HEK293T (cell line): ENCODE measurements at regions not wholly inside any gene's neighbourhood (a gene's known extent, or its start where the extent isn't known, plus 50 kb on each side); places are given as distances from the start of the nearest gene placed in this dataset.
"Not testable (repeated sequence)": the region's sequence is repeated elsewhere in the genome, so short reads cannot be mapped to it uniquely, and the experiment has no call there.

Experiments
- ARNT ChIP-seq: fragments of 450-650 bp; IDR thresholded peaks from 2 replicates; pipeline ENCODE4 v1.6.1; 2017; ENCODE audit warnings: mild to moderate bottlenecking
- BHLHE40 ChIP-seq: fragments of 450-650 bp; IDR thresholded peaks from 2 replicates; pipeline ENCODE4 v1.6.1; 2016; ENCODE audit warnings: mild to moderate bottlenecking, moderate library complexity, borderline replicate concordance
- FOXA1 ChIP-seq: fragments of 450-650 bp; IDR thresholded peaks from 2 replicates; pipeline ENCODE4 v1.6.1; 2016; ENCODE audit warnings: mild to moderate bottlenecking
- FOXK2 ChIP-seq: fragments of 450-650 bp; IDR thresholded peaks from 2 replicates; pipeline ENCODE4 v1.6.1; 2016; ENCODE audit warnings: mild to moderate bottlenecking
- FOXM1 ChIP-seq: fragments of 450-650 bp; IDR thresholded peaks from 2 replicates; pipeline ENCODE4 v1.6.1; 2017; ENCODE audit warnings: mild to moderate bottlenecking, borderline replicate concordance
- HDGF ChIP-seq: fragments of 450-650 bp; IDR thresholded peaks from 2 replicates; pipeline ENCODE4 v1.6.1; 2017; ENCODE audit warnings: antibody characterized with exemption, borderline replicate concordance
- L3MBTL2 ChIP-seq: fragments of 450-650 bp; conservative IDR thresholded peaks from 2 replicates; pipeline ENCODE4 v1.6.1; 2016; ENCODE audit warnings: mild to moderate bottlenecking
- LEF1 ChIP-seq: fragments of 450-650 bp; IDR thresholded peaks from 2 replicates; pipeline ENCODE4 v1.6.1; 2017; ENCODE audit warnings: mild to moderate bottlenecking, borderline replicate concordance
- SP1 ChIP-seq: fragments of 450-650 bp; IDR thresholded peaks from 2 replicates; pipeline ENCODE4 v1.6.1; 2017
- TARDBP ChIP-seq: fragments of 450-650 bp; IDR thresholded peaks from 2 replicates; pipeline ENCODE4 v1.6.1; 2016
- ZNF384 ChIP-seq: fragments of 450-650 bp; IDR thresholded peaks from 2 replicates; pipeline ENCODE4 v1.6.1; 2016

GRCh38 chr1:90281886-90282285, 287.0 kb downstream of the ZNF326 start:
- TF ChIP-seq FOXM1, L3MBTL2, TARDBP, FOXK2, SP1, FOXA1, HDGF, ZNF384, BHLHE40, ARNT, LEF1: not testable (repeated sequence)
